Stimulated activated CD4-positive, alpha-beta T cell treated with anti-CD3 and anti-CD28 coated beads, Interleukin-2, amount 100 ng/mL, for 48 hours (primary cell): ENCODE measurements at regions not wholly inside any gene's neighbourhood (a gene's known extent, or its start where the extent isn't known, plus 50 kb on each side); places are given as distances from the start of the nearest gene placed in this dataset.
"Not testable (repeated sequence)": the region's sequence is repeated elsewhere in the genome, so short reads cannot be mapped to it uniquely, and the experiment has no call there.

Source experiments
- DNase-seq, 2 donors: peaks; one replicate each; pipeline ENCODE4 v3.0.0-alpha.2; 2020

GRCh38 chr5:123975521-123975920 is 463.5 kb downstream of the CSNK1G3 start:
- DNase-seq, result not testable (repeated sequence)

- no peak for DNase-seq
Observed at GRCh38 chr5:123966781-123967180, 454.8 kb downstream of the CSNK1G3 start.

GRCh38 chr5:123965626-123966025 is 453.6 kb downstream of the CSNK1G3 start:
- no peak for DNase-seq

GRCh38 chr5:123964884-123965283 is 452.9 kb downstream of the CSNK1G3 start:
- DNase-seq, result no peak

- no peak for DNase-seq
Observed at GRCh38 chr5:123960526-123960925, 448.5 kb downstream of the CSNK1G3 start.

- no peak for DNase-seq
Observed at GRCh38 chr5:123951582-123951977, 439.6 kb downstream of the CSNK1G3 start.

- DNase-seq, result no peak
Observed at GRCh38 chr5:123950701-123951581, 439.0 kb downstream of the CSNK1G3 start.

GRCh38 chr5:123949807-123950340 is 437.9 kb downstream of the CSNK1G3 start:
- DNase-seq, result no peak

GRCh38 chr5:123949043-123949804 is 437.2 kb downstream of the CSNK1G3 start:
- DNase-seq, result no peak

GRCh38 chr5:123947797-123948196 is 435.8 kb downstream of the CSNK1G3 start:
- DNase-seq, result no peak

GRCh38 chr5:123945548-123945947 is 433.6 kb downstream of the CSNK1G3 start:
- DNase-seq, result no peak

- DNase-seq, result no peak
Observed at GRCh38 chr5:123943151-123943550, 431.2 kb downstream of the CSNK1G3 start.

- DNase-seq, result no peak
Observed at GRCh38 chr5:123940416-123940815, 428.4 kb downstream of the CSNK1G3 start.

GRCh38 chr5:123937230-123937629 is 425.3 kb downstream of the CSNK1G3 start:
- no peak for DNase-seq

- no peak for DNase-seq
Observed at GRCh38 chr5:123936548-123936947, 424.6 kb downstream of the CSNK1G3 start.

- DNase-seq, result not testable (repeated sequence)
Observed at GRCh38 chr5:123933812-123934211, 421.8 kb downstream of the CSNK1G3 start.

GRCh38 chr5:123929055-123929474 is 417.1 kb downstream of the CSNK1G3 start:
- DNase-seq, result no peak

- DNase-seq, result no peak
Observed at GRCh38 chr5:123928401-123928800, 416.4 kb downstream of the CSNK1G3 start.

- no peak for DNase-seq
Observed at GRCh38 chr5:123921193-123921592, 409.2 kb downstream of the CSNK1G3 start.

- DNase-seq, result no peak
Observed at GRCh38 chr5:123916345-123917121, 404.6 kb downstream of the CSNK1G3 start.

GRCh38 chr5:123914333-123914732 is 402.4 kb downstream of the CSNK1G3 start:
- DNase-seq, result no peak

GRCh38 chr5:123907349-123907748 is 395.4 kb downstream of the CSNK1G3 start:
- DNase-seq, result no peak
